Fibroblast of pulmonary artery (primary cell): ENCODE measurements at regions not wholly inside any gene's neighbourhood (a gene's known extent, or its start where the extent isn't known, plus 50 kb on each side); places are given as distances from the start of the nearest gene placed in this dataset.

Experiments
- DNase-seq: peaks from one replicate; pipeline ENCODE4 v3.0.0-alpha.2; 2010; ENCODE audit warnings: low read depth
- H3K4me3 ChIP-seq: replicated peaks from 2 replicates; pipeline ENCODE4 v1.5.1; 2011; ENCODE audit warnings: low read depth, mild to moderate bottlenecking, control low read depth, low read length, moderate library complexity
- TF ChIP-seq, protein P1 (sequence below): IDR thresholded peaks from 2 replicates; pipeline ENCODE4 v1.5.1; 2011; ENCODE audit warnings: mild to moderate bottlenecking, control low read depth, low read length, inconsistent platforms; ENCODE audit errors: missing control alignments

DNA sequence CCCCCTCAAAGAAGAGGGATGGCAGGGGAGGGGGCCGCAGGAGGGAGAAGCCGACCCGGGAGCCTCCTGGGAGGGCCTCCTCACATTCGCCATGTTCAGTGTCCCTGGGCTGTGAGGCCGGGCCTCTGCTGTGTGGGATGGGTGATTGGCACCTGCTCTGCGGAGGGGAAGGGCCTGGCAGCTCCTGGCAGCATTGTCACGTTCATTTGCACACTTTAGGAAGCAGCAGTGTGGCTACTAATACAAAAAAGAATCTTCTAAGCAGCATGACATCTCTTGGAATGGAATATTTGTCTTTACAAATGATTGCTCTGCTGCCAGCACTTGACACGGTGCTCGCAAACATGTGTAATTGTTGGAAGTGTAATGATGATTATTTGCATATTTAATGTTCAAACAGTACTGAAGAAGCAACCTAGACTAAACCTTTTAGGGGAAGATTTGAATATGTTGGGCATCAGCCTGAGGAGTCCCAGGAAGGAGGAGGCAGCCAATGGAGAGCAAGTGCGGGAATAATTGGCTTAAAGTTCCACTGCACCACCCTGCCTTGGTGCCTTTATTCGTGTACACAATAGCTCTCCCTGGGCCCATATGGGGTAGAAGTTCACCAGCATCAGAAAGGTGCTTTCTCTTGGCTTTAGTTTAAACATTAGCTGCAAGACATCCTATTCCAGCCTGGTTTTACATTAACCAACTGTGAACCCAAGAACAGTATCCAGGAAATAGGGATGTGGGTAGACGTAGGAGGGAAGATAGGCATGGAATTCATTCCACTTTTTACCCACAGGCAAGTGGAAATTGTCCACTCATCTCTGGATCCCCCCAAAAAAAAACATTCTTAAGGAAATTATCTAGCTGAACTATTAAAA is 404.9 kb downstream of the TMEM182 start:
- no peak overlapping the region for H3K4me3 ChIP-seq
- DNase-seq = no peak
- TF ChIP-seq, protein P1, sequence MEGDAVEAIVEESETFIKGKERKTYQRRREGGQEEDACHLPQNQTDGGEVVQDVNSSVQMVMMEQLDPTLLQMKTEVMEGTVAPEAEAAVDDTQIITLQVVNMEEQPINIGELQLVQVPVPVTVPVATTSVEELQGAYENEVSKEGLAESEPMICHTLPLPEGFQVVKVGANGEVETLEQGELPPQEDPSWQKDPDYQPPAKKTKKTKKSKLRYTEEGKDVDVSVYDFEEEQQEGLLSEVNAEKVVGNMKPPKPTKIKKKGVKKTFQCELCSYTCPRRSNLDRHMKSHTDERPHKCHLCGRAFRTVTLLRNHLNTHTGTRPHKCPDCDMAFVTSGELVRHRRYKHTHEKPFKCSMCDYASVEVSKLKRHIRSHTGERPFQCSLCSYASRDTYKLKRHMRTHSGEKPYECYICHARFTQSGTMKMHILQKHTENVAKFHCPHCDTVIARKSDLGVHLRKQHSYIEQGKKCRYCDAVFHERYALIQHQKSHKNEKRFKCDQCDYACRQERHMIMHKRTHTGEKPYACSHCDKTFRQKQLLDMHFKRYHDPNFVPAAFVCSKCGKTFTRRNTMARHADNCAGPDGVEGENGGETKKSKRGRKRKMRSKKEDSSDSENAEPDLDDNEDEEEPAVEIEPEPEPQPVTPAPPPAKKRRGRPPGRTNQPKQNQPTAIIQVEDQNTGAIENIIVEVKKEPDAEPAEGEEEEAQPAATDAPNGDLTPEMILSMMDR = no peak

DNA sequence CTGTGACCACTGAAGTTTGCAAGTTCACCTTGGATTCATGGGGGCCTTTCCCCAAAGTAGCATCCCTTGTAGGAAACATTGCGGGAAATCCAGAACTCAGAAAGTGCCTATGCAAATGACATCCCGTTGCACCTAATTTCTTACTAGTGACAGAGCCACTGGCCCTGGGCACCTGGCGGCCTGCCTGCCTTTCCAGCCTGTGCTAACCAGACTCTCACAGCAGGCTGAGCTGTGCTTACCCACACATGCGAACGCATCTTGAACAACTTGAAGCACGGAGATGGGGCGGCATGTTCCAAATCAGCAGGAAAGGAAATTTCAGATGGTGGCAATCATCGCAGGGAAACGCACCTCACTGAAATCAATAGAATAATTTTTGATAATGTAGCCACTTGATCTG is 405.8 kb downstream of the TMEM182 start:
- no peak for DNase-seq
- H3K4me3 ChIP-seq = no peak overlapping the region
- TF ChIP-seq, protein P1 = no peak

DNA sequence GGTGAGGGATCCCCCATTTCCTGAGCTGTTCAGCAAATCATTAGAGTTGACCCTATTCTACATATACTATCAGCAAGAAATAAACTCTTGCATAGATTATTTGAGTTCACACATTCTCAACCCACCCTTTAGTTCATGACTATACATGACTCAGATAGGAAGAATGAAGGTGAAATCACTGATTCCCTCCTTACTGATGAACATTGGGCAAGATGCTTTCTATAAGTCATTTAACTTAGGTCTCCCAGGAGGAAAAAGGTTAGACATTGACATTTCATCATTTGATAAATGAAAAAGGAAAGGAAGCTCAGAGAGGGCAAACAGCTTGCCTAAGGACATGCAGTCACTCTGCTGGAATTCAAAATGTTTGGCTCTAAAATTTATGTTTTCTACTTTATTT is 408.0 kb downstream of the TMEM182 start:
- TF ChIP-seq, protein P1 = no peak
- no peak overlapping the region for H3K4me3 ChIP-seq
- no peak for DNase-seq

DNA sequence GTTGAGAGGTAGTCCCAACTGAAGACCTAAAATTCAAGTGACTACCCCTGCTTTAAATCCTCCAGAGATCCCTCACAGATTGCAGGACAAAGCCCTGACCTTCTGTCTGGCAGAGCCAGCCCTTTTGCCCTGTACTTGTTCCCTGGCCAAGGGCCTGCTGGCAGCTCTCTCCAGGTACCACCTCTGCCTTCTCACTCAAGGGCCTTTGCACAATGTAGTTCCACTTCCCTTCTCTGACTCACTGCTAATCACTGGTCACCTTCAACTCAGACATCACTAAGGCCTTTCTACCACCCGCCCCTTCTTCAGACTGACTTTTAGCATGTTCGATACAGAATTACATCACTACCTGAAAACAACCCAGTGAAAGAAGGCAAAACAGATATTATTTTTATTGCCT is 411.0 kb downstream of the TMEM182 start:
- no peak overlapping the region for H3K4me3 ChIP-seq
- TF ChIP-seq, protein P1 = no peak
- no peak for DNase-seq

DNA sequence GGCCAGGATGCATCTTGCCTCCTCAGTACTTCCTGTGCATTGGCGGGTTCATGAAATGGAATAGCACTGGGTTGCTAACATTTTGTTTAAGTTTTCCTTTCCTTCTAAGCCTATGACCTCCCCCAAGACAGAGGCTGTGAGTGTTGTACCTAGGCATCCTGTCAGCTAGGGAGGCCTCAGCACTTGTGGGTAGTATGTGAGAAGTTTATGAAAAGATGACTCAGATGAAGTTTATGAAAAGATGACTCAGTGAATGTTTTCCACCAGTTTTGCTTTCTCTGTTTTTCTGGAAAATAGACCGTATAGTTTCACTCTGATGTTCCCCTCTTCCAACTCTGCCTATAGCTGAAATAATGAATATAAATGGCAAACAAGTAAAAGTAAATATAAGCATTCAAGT is 412.9 kb downstream of the TMEM182 start:
- TF ChIP-seq, protein P1 = no peak
- DNase-seq = no peak
- H3K4me3 ChIP-seq = no peak overlapping the region

DNA sequence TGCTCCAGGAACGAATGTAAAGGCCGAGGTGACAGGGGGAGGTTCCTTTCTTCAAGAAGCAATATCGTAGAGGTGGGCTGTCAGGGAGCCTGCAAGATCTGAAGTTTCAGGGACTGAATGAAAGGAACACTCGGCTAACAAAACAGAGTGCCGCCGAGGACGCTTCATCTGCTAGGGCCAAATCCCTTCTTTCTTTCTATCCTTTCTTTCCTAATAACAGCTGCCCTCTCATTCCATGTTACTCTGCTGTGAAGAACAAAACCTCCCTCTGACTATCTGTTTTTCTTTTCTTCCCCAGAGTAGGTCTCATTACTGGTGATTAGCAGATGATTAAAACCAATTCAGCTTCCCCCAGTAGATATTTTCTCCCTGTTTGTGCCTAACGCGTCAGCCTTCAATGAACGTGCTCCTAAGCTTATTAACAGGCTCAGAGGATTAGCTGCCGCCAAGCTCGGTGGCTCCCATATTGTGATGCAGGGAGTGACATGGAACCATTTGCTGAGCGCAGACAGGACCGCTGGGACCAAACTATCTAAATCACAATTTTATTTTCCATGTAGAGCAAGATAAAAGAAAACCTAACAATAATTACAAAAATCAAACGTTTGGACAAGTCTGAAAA is 414.6 kb downstream of the TMEM182 start:
- no peak overlapping the region for H3K4me3 ChIP-seq
- TF ChIP-seq, protein P1 = no peak
- DNase-seq = no peak
